ENCODE measurements at regions not wholly inside any gene's neighbourhood (a gene's known extent, or its start where the extent isn't known, plus 50 kb on each side); places are given as distances from the start of the nearest gene placed in this dataset.

GRCh38 chr18:55083461-55083860, 124.2 kb upstream of the CCDC68 start:
- H3K27me3 ChIP-seq (ENCODE audit: insufficient read depth, poor library complexity, severe bottlenecking): peaks cover 2% of the 10 kb centered on the region
- no peak for TF ChIP-seq GABPA (IDR thresholded peaks at IDR 0.05; ENCODE audit: low read depth)
- no peak for TF ChIP-seq REST (IDR thresholded peaks at IDR 0.05; ENCODE audit: insufficient replicate concordance, low read depth)
- TF ChIP-seq CTCF (IDR thresholded peaks at IDR 0.05; ENCODE audit: insufficient read depth, low read length): no peak

GRCh38 chr18:55079481-55080355, 120.5 kb upstream of the CCDC68 start:
- no peak for DNase-seq (ENCODE audit: low read depth in 1 of 2, low spot score in 1 of 2)
- no peak overlapping the region for H3K4me3 ChIP-seq (replicated peaks; ENCODE audit: insufficient read depth, low read length)
- TF ChIP-seq POLR2AphosphoS5 (IDR thresholded peaks at IDR 0.05; ENCODE audit: low read depth): no peak
- peak; percentile 59 for TF ChIP-seq REST (IDR thresholded peaks at IDR 0.05; ENCODE audit: insufficient replicate concordance, low read depth)
- peaks cover 2% of the 10 kb centered on the region for H3K27me3 ChIP-seq (ENCODE audit: insufficient read depth, poor library complexity, severe bottlenecking)
- no peak overlapping the region for H3K27ac ChIP-seq (replicated peaks)

More at GRCh38 chr18:55083461-55083860, 124.2 kb upstream of the CCDC68 start:
- no peak for DNase-seq (ENCODE audit: low read depth in 1 of 2, low spot score in 1 of 2)
- no peak overlapping the region for H3K4me3 ChIP-seq (replicated peaks; ENCODE audit: insufficient read depth, low read length)
- H3K27ac ChIP-seq (replicated peaks): no peak overlapping the region

- H3K27ac ChIP-seq (replicated peaks): no peak overlapping the region
Measured at GRCh38 chr18:55079067-55079466, 119.8 kb upstream of the CCDC68 start.

More at GRCh38 chr18:55079067-55079466, 119.8 kb upstream of the CCDC68 start:
- peaks cover 2% of the 10 kb centered on the region for H3K27me3 ChIP-seq (ENCODE audit: insufficient read depth, poor library complexity, severe bottlenecking)
- no peak for DNase-seq (ENCODE audit: low read depth in 1 of 2, low spot score in 1 of 2)
- TF ChIP-seq POLR2AphosphoS5 (IDR thresholded peaks at IDR 0.05; ENCODE audit: low read depth) (no peak), SPI1 (IDR thresholded peaks at IDR 0.05; ENCODE audit: borderline replicate concordance, low read depth) (no peak), GABPA (IDR thresholded peaks at IDR 0.05; ENCODE audit: low read depth) (no peak), REST (IDR thresholded peaks at IDR 0.05; ENCODE audit: insufficient replicate concordance, low read depth) (no peak), CTCF (IDR thresholded peaks at IDR 0.05; ENCODE audit: insufficient read depth, low read length) (no peak)
- no peak overlapping the region for H3K4me3 ChIP-seq (replicated peaks; ENCODE audit: insufficient read depth, low read length)
